HepG2 (cell line): ENCODE measurements at regions not wholly inside any gene's neighbourhood (a gene's known extent, or its start where the extent isn't known, plus 50 kb on each side); places are given as distances from the start of the nearest gene placed in this dataset.

Source experiments
- ATAC-seq: fragments of 200-7000 bp; cut with Tn5 transposase; 3 replicates; pipeline ENCODE4 v1.9.1; 2020; ENCODE audit warnings: mild to moderate bottlenecking, moderate library complexity
- BruUV-seq: library from RNA; stranded (reverse); fragments of 400-500 nt; replicated peaks from 2 replicates; lab custom pipeline; 2021; lab: Mats Ljungman, UMichigan
- CTCF ChIA-PET: fragments of 300-600 bp; formaldehyde crosslinking; extraction: SDS; loops from one replicate; lab custom pipeline; 2021; ENCODE audit warnings: low total read pairs, inconsistent platforms, low intra/inter-chr PET ratio; lab: Yijun Ruan, JAX
- POLR2A ChIA-PET: fragments of 350-600 bp; sonication (Branson Sonifier 250); formaldehyde crosslinking; loops from one replicate; lab custom pipeline; 2020; ENCODE audit warnings: antibody characterized with exemption, inconsistent platforms; lab: Yijun Ruan, JAX
- DNase-seq: peaks from one replicate; pipeline ENCODE4 v3.0.0-alpha.2; 2015; ENCODE audit warnings: low spot score
- FAIRE-seq: peaks from 3 replicates; lab custom pipeline; 2011; peaks lifted over from hg19 to GRCh38; lab: Jason Lieb, UNC
- H2AFZ ChIP-seq: one replicate; pipeline ENCODE4 v1.6.1; 2011; ENCODE audit warnings: low read length, inconsistent platforms
- H3K27ac ChIP-seq: fragments of 300-600 bp; 3 replicates; pipeline ENCODE4 v1.8.0; 2011; ENCODE audit warnings: mixed run types, mild to moderate bottlenecking, mixed read lengths, low read length, inconsistent platforms; ENCODE audit not compliant: insufficient read depth; ENCODE audit errors: extremely low read length
- H3K27me3 ChIP-seq, 2 experiments: fragments of 200-600 bp in 1 of 2; 2 replicates in 1 of 2; 3 replicates in 1 of 2; pipeline versions ENCODE4 v1.6.0 to v1.8.0; 2011; ENCODE audit warnings: low read length in 2 of 2, mild to moderate bottlenecking in 2 of 2, moderate library complexity in 2 of 2, inconsistent platforms in 1 of 2; ENCODE audit not compliant: insufficient read depth in 2 of 2, control insufficient read depth in 1 of 2
- H3K36me3 ChIP-seq, 2 experiments: fragments of 200-600 bp in 1 of 2; replicated peaks in 1 of 2; 2 replicates in 1 of 2; 3 replicates in 1 of 2; pipeline versions ENCODE4 v1.5.1 to v1.8.0; 2011; ENCODE audit warnings: low read length in 2 of 2, inconsistent platforms in 1 of 2; ENCODE audit not compliant: insufficient read depth in 2 of 2, control insufficient read depth in 1 of 2
- H3K4me1 ChIP-seq: 2 replicates; pipeline ENCODE4 v1.5.1; 2012; ENCODE audit warnings: low read length, inconsistent platforms; ENCODE audit not compliant: insufficient read depth
- H3K4me2 ChIP-seq: 2 replicates; pipeline ENCODE4 v1.6.0; 2011; ENCODE audit warnings: low read depth, low read length, inconsistent platforms
- H3K4me3 ChIP-seq, 3 experiments: fragments of 200-600 bp in 1 of 3; sonication (generic), shearing (Covaris generic) in 1 of 3; replicated peaks in 1 of 3; 2 replicates each; pipeline ENCODE4 v1.5.1; 2011 to 2016; ENCODE audit warnings: low read length in 3 of 3, inconsistent platforms in 2 of 3, low read depth in 2 of 3, mild to moderate bottlenecking in 2 of 3, control low read depth in 1 of 3, mixed read lengths in 1 of 3; ENCODE audit not compliant: insufficient read depth in 1 of 3
- H3K79me2 ChIP-seq: one replicate; pipeline ENCODE4 v1.6.1; 2011; ENCODE audit warnings: low read length, inconsistent platforms; ENCODE audit not compliant: insufficient read depth
- H3K9ac ChIP-seq: 2 replicates; pipeline ENCODE4 v1.6.0; 2011; ENCODE audit warnings: mild to moderate bottlenecking, low read depth, low read length, inconsistent platforms; ENCODE audit not compliant: insufficient read depth
- H3K9me3 ChIP-seq: 2 replicates; pipeline ENCODE4 v1.5.1; 2012; ENCODE audit warnings: mild to moderate bottlenecking, low read length
- H4K20me1 ChIP-seq: 2 replicates; pipeline ENCODE4 v1.6.0; 2011; ENCODE audit warnings: inconsistent platforms, mild to moderate bottlenecking, low read length, moderate library complexity; ENCODE audit not compliant: insufficient read depth
- ARNT ChIP-seq: fragments of 450-650 bp; IDR thresholded peaks from 2 replicates; pipeline ENCODE4 v1.6.1; 2017
- CCAR2 ChIP-seq: fragments of 200-400 bp; formaldehyde crosslinking; optimal IDR thresholded peaks from 2 replicates; pipeline ENCODE3; 2018; ENCODE audit warnings: low read depth, mild to moderate bottlenecking, low read length, moderate library complexity
- DNMT3B ChIP-seq: conservative IDR thresholded peaks from 2 replicates; pipeline ENCODE4 v1.6.1; 2016; ENCODE audit warnings: missing biosample characterization, control low read depth
- ELF3 ChIP-seq: IDR thresholded peaks from 2 replicates; pipeline ENCODE4 v1.6.1; 2016; ENCODE audit warnings: missing genetic modification reagents, missing compliant biosample characterization
- GPBP1L1 ChIP-seq: sonication (generic); formaldehyde crosslinking; IDR thresholded peaks from 2 replicates; pipeline ENCODE4 v1.5.0; 2020; ENCODE audit warnings: mild to moderate bottlenecking, missing genetic modification reagents
- HBP1 ChIP-seq: IDR thresholded peaks from 2 replicates; pipeline ENCODE4 v1.6.1; 2016; ENCODE audit warnings: low read depth, control low read depth
- HDAC6 ChIP-seq: fragments of 200-600 bp; sonication (generic); IDR thresholded peaks from 2 replicates; pipeline ENCODE4 v1.7.0; 2017; ENCODE audit warnings: mild to moderate bottlenecking, antibody characterized with exemption, low read length, low read depth
- NCOR1 ChIP-seq: fragments of 200-600 bp; sonication (generic); IDR thresholded peaks from 2 replicates; pipeline ENCODE4 v1.7.0; 2017; ENCODE audit warnings: antibody characterized with exemption, low read length, borderline replicate concordance
- RARA ChIP-seq: IDR thresholded peaks from 2 replicates; pipeline ENCODE4 v1.6.1; 2016; ENCODE audit warnings: missing genetic modification reagents, missing compliant biosample characterization
- THYN1 ChIP-seq: sonication (generic); formaldehyde crosslinking; IDR thresholded peaks from 2 replicates; pipeline ENCODE4 v1.8.1; 2023; ENCODE audit warnings: low read depth, mild to moderate bottlenecking, moderate library complexity, missing genetic modification reagents, borderline replicate concordance
- TMF1 ChIP-seq: sonication (generic); formaldehyde crosslinking; IDR thresholded peaks from 2 replicates; pipeline ENCODE4 v1.8.1; 2022; ENCODE audit warnings: low read depth, missing genetic modification reagents
- ZNF282 ChIP-seq: fragments of 450-650 bp; IDR thresholded peaks from 2 replicates; pipeline ENCODE4 v1.6.1; 2018; ENCODE audit not compliant: partially characterized antibody
- ZNF562 ChIP-seq: sonication (generic); formaldehyde crosslinking; IDR thresholded peaks from 2 replicates; pipeline ENCODE4 v1.8.0; 2022; ENCODE audit warnings: missing genetic modification reagents, borderline replicate concordance
- ZNF768 ChIP-seq: sonication (generic); formaldehyde crosslinking; IDR thresholded peaks from 2 replicates; pipeline ENCODE4 v1.4.0; 2020; ENCODE audit warnings: missing genetic modification reagents
- WGBS: methylation state at CpG from one replicate; pipeline ENCODE4 v1.1.6; 2017; ENCODE audit warnings: low lambda C conversion rate; 5-methylcytosine and 5-hydroxymethylcytosine counted together
- in situ Hi-C: cut with HindIII; loops from 2 replicates; pipeline ENCODE4 v1.10.0; 2017; ENCODE audit warnings: low pct_unique_long_range_greater_than_20kb; ENCODE audit not compliant: extremely low pct_ligation_motif_present
- intact Hi-C: fragments of 100-400 bp; cut with micrococcal nuclease; formaldehyde crosslinking; loops from one replicate; pipeline ENCODE4 v1.10.0; 2022; ENCODE audit not compliant: unreplicated experiment
- TF ChIP-seq, protein P1 (sequence below): sonication (generic); formaldehyde crosslinking; IDR thresholded peaks from 2 replicates; pipeline ENCODE4 v1.5.0; 2020; ENCODE audit warnings: mild to moderate bottlenecking, missing genetic modification reagents, borderline replicate concordance

DNA sequence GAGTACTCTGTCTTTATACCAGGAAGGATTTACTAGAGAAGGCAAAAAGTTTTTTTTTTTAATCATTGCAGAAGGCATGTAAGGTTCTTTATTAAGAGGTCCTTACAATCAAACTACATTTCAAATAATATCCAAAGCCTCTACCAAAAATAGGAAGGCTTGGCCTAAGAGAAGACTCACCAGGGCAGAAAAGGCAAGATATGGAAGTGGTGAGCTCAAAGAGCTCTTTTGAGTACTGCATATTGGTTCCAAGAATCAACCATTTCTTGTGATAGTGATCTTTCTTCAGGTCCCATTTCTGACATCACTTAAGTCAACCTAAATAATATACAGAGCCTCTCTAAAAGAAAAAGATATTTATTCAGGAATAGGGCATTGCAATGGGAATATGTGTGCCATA, 153.2 kb downstream of the FASLG start:
- no peak for FAIRE-seq
- in situ Hi-C loops: no loop called here
- DNase-seq: no peak

GRCh38 chr1:172813330-172813729, 154.4 kb downstream of the FASLG start:
- WGBS: 0% methylated on average over 2 of the region's 2 CpGs
- in situ Hi-C loops: no loop called here
- intact Hi-C loops: no loop called here
- TF ChIP-seq HBP1 (CRISPR knock-in tag) (no peak), ZNF768 (CRISPR knock-in tag) (no peak), TMF1 (no peak), CCAR2 (no peak), ARNT (no peak), ZNF562 (CRISPR knock-in tag) (no peak)
- TF ChIP-seq, protein P1, sequence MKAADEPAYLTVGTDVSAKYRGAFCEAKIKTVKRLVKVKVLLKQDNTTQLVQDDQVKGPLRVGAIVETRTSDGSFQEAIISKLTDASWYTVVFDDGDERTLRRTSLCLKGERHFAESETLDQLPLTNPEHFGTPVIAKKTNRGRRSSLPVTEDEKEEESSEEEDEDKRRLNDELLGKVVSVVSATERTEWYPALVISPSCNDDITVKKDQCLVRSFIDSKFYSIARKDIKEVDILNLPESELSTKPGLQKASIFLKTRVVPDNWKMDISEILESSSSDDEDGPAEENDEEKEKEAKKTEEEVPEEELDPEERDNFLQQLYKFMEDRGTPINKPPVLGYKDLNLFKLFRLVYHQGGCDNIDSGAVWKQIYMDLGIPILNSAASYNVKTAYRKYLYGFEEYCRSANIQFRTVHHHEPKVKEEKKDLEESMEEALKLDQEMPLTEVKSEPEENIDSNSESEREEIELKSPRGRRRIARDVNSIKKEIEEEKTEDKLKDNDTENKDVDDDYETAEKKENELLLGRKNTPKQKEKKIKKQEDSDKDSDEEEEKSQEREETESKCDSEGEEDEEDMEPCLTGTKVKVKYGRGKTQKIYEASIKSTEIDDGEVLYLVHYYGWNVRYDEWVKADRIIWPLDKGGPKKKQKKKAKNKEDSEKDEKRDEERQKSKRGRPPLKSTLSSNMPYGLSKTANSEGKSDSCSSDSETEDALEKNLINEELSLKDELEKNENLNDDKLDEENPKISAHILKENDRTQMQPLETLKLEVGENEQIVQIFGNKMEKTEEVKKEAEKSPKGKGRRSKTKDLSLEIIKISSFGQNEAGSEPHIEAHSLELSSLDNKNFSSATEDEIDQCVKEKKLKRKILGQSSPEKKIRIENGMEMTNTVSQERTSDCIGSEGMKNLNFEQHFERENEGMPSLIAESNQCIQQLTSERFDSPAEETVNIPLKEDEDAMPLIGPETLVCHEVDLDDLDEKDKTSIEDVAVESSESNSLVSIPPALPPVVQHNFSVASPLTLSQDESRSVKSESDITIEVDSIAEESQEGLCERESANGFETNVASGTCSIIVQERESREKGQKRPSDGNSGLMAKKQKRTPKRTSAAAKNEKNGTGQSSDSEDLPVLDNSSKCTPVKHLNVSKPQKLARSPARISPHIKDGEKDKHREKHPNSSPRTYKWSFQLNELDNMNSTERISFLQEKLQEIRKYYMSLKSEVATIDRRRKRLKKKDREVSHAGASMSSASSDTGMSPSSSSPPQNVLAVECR (CRISPR knock-in tag): no peak

More for the DNA sequence above, 153.2 kb downstream of the FASLG start:
- H3K27me3 ChIP-seq: no peaks in the 10 kb centered on the region
- H3K27ac ChIP-seq: no peak overlapping the region
- H3K4me2 ChIP-seq: no peak overlapping the region
- CTCF ChIA-PET: no interaction called here
- H2AFZ ChIP-seq: no peak overlapping the region
- peaks cover 13% of the 10 kb centered on the region; the same call in 1 of the 2 replicates for H3K9me3 ChIP-seq
- H3K36me3 ChIP-seq: no peaks in the 10 kb centered on the region
- intact Hi-C loops: no loop called here
- H3K4me1 ChIP-seq: no peaks in the 10 kb centered on the region
- no peaks in the 10 kb centered on the region for H4K20me1 ChIP-seq
- no peak for TF ChIP-seq HDAC6
- TF ChIP-seq ZNF282: no peak
- TF ChIP-seq THYN1 (CRISPR knock-in tag): no peak
- no peak for TF ChIP-seq RARA (CRISPR knock-in tag)
- TF ChIP-seq GPBP1L1 (CRISPR knock-in tag): no peak
- TF ChIP-seq NCOR1: no peak
- no peak for TF ChIP-seq ELF3 (CRISPR knock-in tag)
- no peak for TF ChIP-seq DNMT3B (CRISPR knock-in tag)
- no peak overlapping the region for H3K9ac ChIP-seq
- no peak overlapping the region for H3K4me3 ChIP-seq
- POLR2A ChIA-PET: no interaction called here
- BruUV-seq: no TSS peak
- H3K79me2 ChIP-seq: no peaks in the 10 kb centered on the region
- no peak for ATAC-seq

More at GRCh38 chr1:172813330-172813729, 154.4 kb downstream of the FASLG start:
- H4K20me1 ChIP-seq: no peaks in the 10 kb centered on the region
- DNase-seq: no peak
- no peak overlapping the region for H3K4me2 ChIP-seq
- no peak for ATAC-seq
- CTCF ChIA-PET: no interaction called here
- no peak overlapping the region for H2AFZ ChIP-seq
- no peak overlapping the region for H3K27ac ChIP-seq
- POLR2A ChIA-PET: no interaction called here
- no peak overlapping the region for H3K9ac ChIP-seq
- H3K4me3 ChIP-seq: no peak overlapping the region
- FAIRE-seq: no peak
- no peaks in the 10 kb centered on the region for H3K4me1 ChIP-seq
- no TSS peak for BruUV-seq
- H3K79me2 ChIP-seq: no peaks in the 10 kb centered on the region
- no peaks in the 10 kb centered on the region for H3K36me3 ChIP-seq
- H3K27me3 ChIP-seq: no peaks in the 10 kb centered on the region
- peaks cover 13% of the 10 kb centered on the region; the same call in 1 of the 2 replicates for H3K9me3 ChIP-seq
